Spleen (tissue), 11 donors: ENCODE measurements at regions not wholly inside any gene's neighbourhood (a gene's known extent, or its start where the extent isn't known, plus 50 kb on each side); places are given as distances from the start of the nearest gene placed in this dataset.

ENCODE experiments used
- DNase-seq: peaks from one replicate; pipeline ENCODE4 v3.0.0-alpha.2; 2020
- H3K27ac ChIP-seq, 8 donors: fragments of 200-600 bp; sonication (generic) in 7 of 8; 1 replicate in 4 of 8; 2 replicates in 4 of 8; pipeline versions ENCODE4 v1.5.0 to v1.8.0; 2016 to 2021; ENCODE audit warnings: inconsistent platforms in 4 of 8, mild to moderate bottlenecking in 4 of 8, moderate library complexity in 1 of 8
- H3K27me3 ChIP-seq, 7 donors: fragments of 200-600 bp; sonication (generic) in 6 of 7; replicated peaks in 1 of 7; 1 replicate in 4 of 7; 2 replicates in 3 of 7; pipeline versions ENCODE4 v1.5.0 to v1.8.0; 2016 to 2021; ENCODE audit warnings: inconsistent platforms in 3 of 7, mild to moderate bottlenecking in 1 of 7
- H3K36me3 ChIP-seq, 6 donors: fragments of 200-600 bp; sonication (generic) in 5 of 6; 1 replicate in 4 of 6; 2 replicates in 2 of 6; pipeline versions ENCODE4 v1.5.0 to v1.8.0; 2016 to 2021; ENCODE audit warnings: inconsistent platforms in 2 of 6
- H3K4me1 ChIP-seq, 6 donors: fragments of 200-600 bp; sonication (generic) in 5 of 6; 1 replicate in 3 of 6; 2 replicates in 3 of 6; pipeline versions ENCODE4 v1.5.0 to v1.8.0; 2016 to 2021; ENCODE audit warnings: inconsistent platforms in 3 of 6
- H3K4me3 ChIP-seq, 8 donors: fragments of 200-600 bp; sonication (generic) in 7 of 8; 1 replicate in 4 of 8; 2 replicates in 4 of 8; pipeline versions ENCODE4 v1.5.0 to v1.8.0; 2016 to 2021; ENCODE audit warnings: inconsistent platforms in 4 of 8, mild to moderate bottlenecking in 4 of 8, moderate library complexity in 2 of 8
- H3K9me3 ChIP-seq, 8 donors: fragments of 200-600 bp; sonication (generic) in 7 of 8; 1 replicate in 4 of 8; 2 replicates in 4 of 8; pipeline versions ENCODE4 v1.5.0 to v1.8.0; 2016 to 2021; ENCODE audit warnings: inconsistent platforms in 4 of 8
- CTCF ChIP-seq, 11 experiments: fragments of 200-600 bp in 7 of 11; fragments of 450-650 bp in 4 of 11; sonication (generic) in 4 of 11; IDR thresholded peaks in 8 of 11; conservative IDR thresholded peaks in 3 of 11; 1 replicate in 7 of 11; 2 replicates in 4 of 11; pipeline versions ENCODE4 v1.4.0 to v1.8.0; 2016 to 2021; ENCODE audit warnings: antibody characterized with exemption in 11 of 11, inconsistent platforms in 4 of 11, mild to moderate bottlenecking in 1 of 11
- POLR2A ChIP-seq, 3 donors: fragments of 450-650 bp; IDR thresholded peaks; one replicate each; pipeline ENCODE4 v1.5.1; 2017; ENCODE audit warnings: antibody characterized with exemption in 3 of 3, mild to moderate bottlenecking in 1 of 3
- POLR2AphosphoS5 ChIP-seq, 3 donors: sonication (generic); formaldehyde crosslinking; IDR thresholded peaks; one replicate each; pipeline ENCODE4 v1.5.1; 2017; ENCODE audit warnings: antibody characterized with exemption in 3 of 3
- WGBS, 5 donors: extraction: QIAGEN DNeasy Blood & Tissue Kit in 3 of 5; methylation state at CpG; one replicate each; pipeline versions ENCODE4 v1.1.5 to v1.1.7; 2013 to 2018; 5-methylcytosine and 5-hydroxymethylcytosine counted together
- intact Hi-C: fragments of 100-400 bp; cut with DNase I; formaldehyde crosslinking; loops from one replicate; pipeline ENCODE4 v1.15.0; 2023; ENCODE audit warnings: low total_unique reads
- donor health status: healthy with polysubstance abuse.
- donor health status: DM: no; HTN: no; CAD: no; lungs with moderate emphysema.
- donor health status: DM: no; HTN: no; CAD: no.
- donor health status: Bipolar disorder and iron deficiency.
- donor health status: healthy.
- donor health status: DM: no; HTN: no; CAD: no.
- donor health status: DM: yes; HTN: yes; CAD: no.

- no peak for DNase-seq
- intact Hi-C loops, result no loop called here
These were observed 103.8 kb upstream of the HMGA2 start for GRCh38 chr12:65720136-65721130.

DNA sequence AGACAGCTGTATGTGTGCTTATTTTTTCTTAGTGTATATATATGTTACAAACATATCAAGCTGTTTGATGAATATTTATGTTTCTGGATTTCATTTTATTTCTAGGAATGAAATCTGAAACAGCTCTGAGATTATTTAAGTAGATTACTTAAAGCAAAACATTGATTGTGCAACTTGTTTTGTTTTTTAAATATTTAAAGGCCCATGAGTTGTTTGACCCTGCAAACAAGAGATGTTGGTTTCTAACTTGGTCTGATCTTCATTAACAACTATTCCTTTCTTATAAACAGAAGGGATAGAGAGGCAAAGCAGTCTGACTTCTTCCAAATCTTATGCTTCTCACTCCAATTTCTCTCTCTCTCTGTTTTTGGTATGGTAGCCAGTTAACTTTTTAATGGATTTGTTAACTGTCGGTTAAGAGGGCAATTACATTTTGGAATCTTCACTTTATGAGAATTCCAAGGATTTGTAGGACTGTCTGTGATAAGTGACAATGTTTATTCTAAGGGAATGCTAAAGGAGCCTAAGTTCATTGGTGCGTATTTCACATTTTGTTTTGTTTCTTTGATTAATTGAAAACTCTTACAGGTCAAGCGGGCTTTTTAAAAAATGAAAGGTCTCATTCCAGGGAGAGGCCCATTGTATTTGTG is 102.6 kb upstream of the HMGA2 start:
- intact Hi-C loops, result no loop called here
- H3K27ac ChIP-seq, result no peak overlapping the region
- 60 to 95% (median 94%) methylated on average over 3 of the region's 3 CpGs for WGBS, 5 donors
- TF ChIP-seq POLR2A (IDR thresholded peaks at IDR 0.05), result no peak
- TF ChIP-seq POLR2AphosphoS5 (IDR thresholded peaks at IDR 0.05), result no peak
- H3K27me3 ChIP-seq, result peaks cover 0 to 52% (median under 1%) of the 10 kb centered on the region in 7 donors
- no peak for DNase-seq
- no peak overlapping the region for H3K4me3 ChIP-seq
- H3K4me1 ChIP-seq, result no peaks in the 10 kb centered on the region
- no peaks in the 10 kb centered on the region for H3K9me3 ChIP-seq
- no peaks in the 10 kb centered on the region for H3K36me3 ChIP-seq

More at GRCh38 chr12:65720136-65721130, 103.8 kb upstream of the HMGA2 start:
- Histone ChIP-seq H3K36me3 (no peaks in the 10 kb centered on the region), H3K9me3 (no peaks in the 10 kb centered on the region), H3K27ac (no peak overlapping the region), H3K4me1 (no peaks in the 10 kb centered on the region), H3K27me3 (peaks cover 0 to 40% (median 0%) of the 10 kb centered on the region in 7 donors), H3K4me3 (no peak overlapping the region)
- 82 to 95% (median 88%) methylated on average over 15 of the region's 15 CpGs for WGBS, 5 donors
- TF ChIP-seq POLR2AphosphoS5 (IDR thresholded peaks at IDR 0.05), result no peak
- no peak for TF ChIP-seq CTCF (IDR thresholded peaks at IDR 0.05 in 8 of 11, conservative IDR thresholded peaks at IDR 0.05 in 3 of 11)
- no peak for TF ChIP-seq POLR2A (IDR thresholded peaks at IDR 0.05)

- H3K27ac ChIP-seq, result no peak overlapping the region
- no peaks in the 10 kb centered on the region for H3K9me3 ChIP-seq
- no peak overlapping the region for H3K4me3 ChIP-seq
- TF ChIP-seq CTCF (IDR thresholded peaks at IDR 0.05 in 8 of 11, conservative IDR thresholded peaks at IDR 0.05 in 3 of 11), result no peak
- TF ChIP-seq POLR2AphosphoS5 (IDR thresholded peaks at IDR 0.05), result no peak
- TF ChIP-seq POLR2A (IDR thresholded peaks at IDR 0.05), result no peak
- peaks cover 0 to 11% (median 9%) of the 10 kb centered on the region in 6 donors for H3K4me1 ChIP-seq
- DNase-seq, result no peak
- 91 to 96% (median 92%) methylated on average over 2 of the region's 2 CpGs for WGBS, 5 donors
- H3K36me3 ChIP-seq, result no peaks in the 10 kb centered on the region
- peaks cover 3 to 77% (median 33%) of the 10 kb centered on the region in 7 donors for H3K27me3 ChIP-seq
- intact Hi-C loops, result no loop called here
These were observed 98.9 kb upstream of the HMGA2 start for GRCh38 chr12:65725376-65725775.

DNA sequence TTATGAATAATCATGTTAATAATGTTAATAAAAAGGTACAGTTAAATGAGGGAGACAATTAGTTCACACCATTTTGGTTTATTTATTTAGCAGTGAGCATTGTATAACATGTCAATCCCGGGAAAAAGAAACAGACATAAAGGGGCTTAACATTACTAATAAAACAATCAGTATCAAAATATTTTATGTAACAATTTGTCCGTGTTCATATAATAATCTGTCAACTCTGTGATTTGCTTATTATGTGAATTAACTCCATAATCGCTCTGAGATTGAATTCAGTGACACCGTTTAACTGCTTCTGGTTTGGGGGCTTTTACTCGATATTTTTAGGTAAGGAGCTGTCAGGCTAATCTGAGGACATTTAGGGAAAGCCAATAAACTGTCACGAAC is 95.8 kb upstream of the HMGA2 start:
- Histone ChIP-seq H3K4me3 (no peak overlapping the region), H3K4me1 (peaks cover 0 to 11% (median 9%) of the 10 kb centered on the region in 6 donors), H3K36me3 (no peaks in the 10 kb centered on the region), H3K27me3 (peaks cover 3 to 95% (median 33%) of the 10 kb centered on the region in 7 donors), H3K9me3 (no peaks in the 10 kb centered on the region), H3K27ac (no peak overlapping the region)
- TF ChIP-seq POLR2A (IDR thresholded peaks at IDR 0.05) (no peak), CTCF (IDR thresholded peaks at IDR 0.05 in 8 of 11, conservative IDR thresholded peaks at IDR 0.05 in 3 of 11) (no peak)
- 10 to 20% (median 13%) methylated on average over 6 of the region's 6 CpGs for WGBS, 5 donors
- intact Hi-C loops, result no loop called here
- DNase-seq, result no peak
